GM12891 (cell line): ENCODE measurements at regions not wholly inside any gene's neighbourhood (a gene's known extent, or its start where the extent isn't known, plus 50 kb on each side); places are given as distances from the start of the nearest gene placed in this dataset.

Experiments
- POLR2A ChIP-seq: IDR thresholded peaks from 2 replicates; pipeline ENCODE4 v1.6.1; 2011; ENCODE audit warnings: low read depth, low read length, control low read depth
- POLR2AphosphoS5 ChIP-seq: IDR thresholded peaks from 2 replicates; pipeline ENCODE4 v1.6.1; 2011; ENCODE audit warnings: low read depth, low read length, control low read depth
- POU2F2 ChIP-seq: IDR thresholded peaks from 2 replicates; pipeline ENCODE4 v1.6.1; 2011; ENCODE audit warnings: low read depth, mild to moderate bottlenecking, control low read depth, low read length, moderate library complexity
- SPI1 ChIP-seq: IDR thresholded peaks from 2 replicates; pipeline ENCODE4 v1.6.1; 2011; ENCODE audit warnings: low read depth, low read length, control low read depth
- TAF1 ChIP-seq: IDR thresholded peaks from 2 replicates; pipeline ENCODE4 v1.6.1; 2011; ENCODE audit warnings: low read depth, low read length, control low read depth

- TF ChIP-seq POLR2A (no peak), SPI1 (no peak), POLR2AphosphoS5 (no peak), TAF1 (no peak), POU2F2 (no peak)
These were observed 126.9 kb upstream of the CNTN4 start for GRCh38 chr3:1971780-1972179.
